H1 (cell line): ENCODE measurements at regions not wholly inside any gene's neighbourhood (a gene's known extent, or its start where the extent isn't known, plus 50 kb on each side); places are given as distances from the start of the nearest gene placed in this dataset.

Experiments used
- CTCF ChIA-PET: fragments of 300-600 bp; sonication (Branson Sonifier 250); formaldehyde crosslinking; loops from one replicate; lab custom pipeline; 2021; ENCODE audit not compliant: partially characterized antibody; lab: Charles Lee
- POLR2A ChIA-PET: fragments of 300-600 bp; sonication (Branson Sonifier 250); formaldehyde crosslinking; loops from one replicate; lab custom pipeline; 2021; ENCODE audit warnings: inconsistent platforms; ENCODE audit not compliant: partially characterized antibody; lab: Charles Lee
- DNase-seq, 2 experiments: peaks; one replicate each; pipeline versions ENCODE4 v3.0.0 to v3.0.0-alpha.2; 2010 to 2022; ENCODE audit warnings: low spot score in 2 of 2, low read depth in 1 of 2, mixed read lengths in 1 of 2
- FAIRE-seq: peaks from 2 replicates; lab custom pipeline; 2011; peaks lifted over from hg19 to GRCh38; lab: Jason Lieb, UNC
- H2AFZ ChIP-seq: 2 replicates; pipeline ENCODE4 v1.8.1; 2012; ENCODE audit warnings: low read length, inconsistent platforms
- H2AK5ac ChIP-seq: 2 replicates; pipeline ENCODE4 v1.6.1; 2013; ENCODE audit warnings: low read depth, low read length
- H2BK120ac ChIP-seq: replicated peaks from 2 replicates; pipeline ENCODE3; 2013; ENCODE audit warnings: low read depth, low read length, inconsistent platforms
- H2BK12ac ChIP-seq: 2 replicates; pipeline ENCODE4 v1.6.1; 2013; ENCODE audit warnings: low read depth, low read length
- H2BK15ac ChIP-seq: 2 replicates; pipeline ENCODE4 v1.6.1; 2013; ENCODE audit warnings: low read length
- H2BK20ac ChIP-seq: 2 replicates; pipeline ENCODE4 v1.6.1; 2013; ENCODE audit warnings: low read length
- H2BK5ac ChIP-seq: 2 replicates; pipeline ENCODE4 v1.6.1; 2013; ENCODE audit warnings: low read depth, low read length
- H3K14ac ChIP-seq: 2 replicates; pipeline ENCODE4 v1.6.1; 2013; ENCODE audit warnings: inconsistent platforms; ENCODE audit not compliant: insufficient read length
- H3K18ac ChIP-seq: 2 replicates; pipeline ENCODE4 v1.6.1; 2013; ENCODE audit warnings: low read length; ENCODE audit errors: extremely low read depth
- H3K23ac ChIP-seq: 2 replicates; pipeline ENCODE4 v1.6.1; 2013; ENCODE audit warnings: inconsistent platforms; ENCODE audit not compliant: insufficient read length
- H3K23me2 ChIP-seq: 2 replicates; pipeline ENCODE4 v1.6.1; 2013; ENCODE audit warnings: low read depth, low read length
- H3K27ac ChIP-seq: 2 replicates; pipeline ENCODE4 v1.6.1; 2011; ENCODE audit warnings: low read depth, low read length, inconsistent platforms
- H3K27me3 ChIP-seq, 4 experiments: replicated peaks in 1 of 4; 1 replicate in 1 of 4; 2 replicates in 3 of 4; pipeline versions ENCODE4 v1.6.1 to v1.8.1; 2011 to 2013; ENCODE audit warnings: low read length in 3 of 4, mild to moderate bottlenecking in 3 of 4, inconsistent platforms in 2 of 4, mixed read lengths in 2 of 4, moderate library complexity in 1 of 4; ENCODE audit not compliant: control insufficient read depth in 3 of 4, insufficient read depth in 3 of 4; ENCODE audit errors: extremely low read depth in 1 of 4
- H3K36me3 ChIP-seq, 4 experiments: 2 replicates each; pipeline versions ENCODE4 v1.6.1 to v1.8.1; 2011 to 2013; ENCODE audit warnings: mild to moderate bottlenecking in 4 of 4, low read length in 3 of 4, moderate library complexity in 2 of 4, control low read depth in 1 of 4, inconsistent platforms in 1 of 4; ENCODE audit not compliant: insufficient read depth in 4 of 4, control insufficient read depth in 2 of 4
- H3K4ac ChIP-seq: replicated peaks from 2 replicates; pipeline ENCODE3; 2013; ENCODE audit warnings: low read length, low read depth, mixed read lengths, inconsistent platforms; ENCODE audit not compliant: insufficient read length
- H3K4me1 ChIP-seq, 4 experiments: replicated peaks in 1 of 4; 1 replicate in 1 of 4; 2 replicates in 3 of 4; pipeline versions ENCODE4 v1.6.1 to v1.8.1; 2011 to 2013; ENCODE audit warnings: low read length in 3 of 4, inconsistent platforms in 2 of 4, mixed read lengths in 1 of 4; ENCODE audit not compliant: insufficient read depth in 4 of 4, control insufficient read depth in 3 of 4
- H3K4me2 ChIP-seq, 2 experiments: 2 replicates each; pipeline versions ENCODE4 v1.6.1 to v1.8.1; 2011 to 2013; ENCODE audit warnings: low read depth in 2 of 2, low read length in 2 of 2, control low read depth in 1 of 2, inconsistent platforms in 1 of 2, mild to moderate bottlenecking in 1 of 2; ENCODE audit not compliant: insufficient read depth in 1 of 2
- H3K4me3 ChIP-seq, 4 experiments: fragments of 200-600, 300-600 bp in 1 of 4; sonication (generic), shearing (Covaris generic), sonication (Bioruptor Twin) in 1 of 4; 2 replicates each; pipeline versions ENCODE4 v1.5.1 to v1.8.1; 2011 to 2016; ENCODE audit warnings: low read length in 4 of 4, low read depth in 3 of 4, control low read depth in 2 of 4, inconsistent platforms in 2 of 4, mild to moderate bottlenecking in 2 of 4, mixed read lengths in 1 of 4, moderate library complexity in 1 of 4; ENCODE audit not compliant: insufficient read depth in 2 of 4; ENCODE audit errors: extremely low read depth in 1 of 4
- H3K56ac ChIP-seq: replicated peaks from 2 replicates; pipeline ENCODE3; 2013; ENCODE audit warnings: low read depth, mild to moderate bottlenecking, mixed read lengths, low read length, inconsistent platforms; ENCODE audit not compliant: insufficient read length
- H3K79me1 ChIP-seq: 2 replicates; pipeline ENCODE4 v1.6.1; 2013; ENCODE audit warnings: low read depth, low read length, control low read depth
- H3K79me2 ChIP-seq, 2 experiments: 2 replicates each; pipeline versions ENCODE4 v1.6.1 to v1.8.1; 2012 to 2013; ENCODE audit warnings: low read length in 2 of 2, mild to moderate bottlenecking in 2 of 2, inconsistent platforms in 1 of 2; ENCODE audit not compliant: insufficient read depth in 2 of 2, control insufficient read depth in 1 of 2
- H3K9ac ChIP-seq, 4 experiments: replicated peaks in 1 of 4; 1 replicate in 1 of 4; 2 replicates in 3 of 4; pipeline versions ENCODE4 v1.6.1 to v1.8.1; 2011 to 2013; ENCODE audit warnings: low read depth in 3 of 4, low read length in 3 of 4, control low read depth in 2 of 4, mild to moderate bottlenecking in 2 of 4, moderate library complexity in 2 of 4, inconsistent platforms in 1 of 4; ENCODE audit errors: extremely low read depth in 1 of 4
- H3K9me3 ChIP-seq, 2 experiments: 2 replicates each; pipeline versions ENCODE4 v1.6.1 to v1.8.1; 2012 to 2013; ENCODE audit warnings: mild to moderate bottlenecking in 2 of 2, moderate library complexity in 2 of 2, control low read depth in 1 of 2, inconsistent platforms in 1 of 2, low read depth in 1 of 2, low read length in 1 of 2, mixed read lengths in 1 of 2; ENCODE audit not compliant: insufficient read depth in 2 of 2
- H4K20me1 ChIP-seq, 2 experiments: replicated peaks in 1 of 2; 2 replicates each; pipeline versions ENCODE3 to v1.8.1; 2011 to 2013; ENCODE audit warnings: inconsistent platforms in 2 of 2, low read length in 2 of 2, mild to moderate bottlenecking in 1 of 2; ENCODE audit not compliant: insufficient read depth in 2 of 2, control insufficient read depth in 1 of 2
- H4K5ac ChIP-seq: 2 replicates; pipeline ENCODE4 v1.6.1; 2013; ENCODE audit warnings: low read length, low read depth, mixed read lengths, inconsistent platforms; ENCODE audit not compliant: insufficient read length
- H4K8ac ChIP-seq: 2 replicates; pipeline ENCODE4 v1.8.0; 2013; ENCODE audit warnings: mild to moderate bottlenecking, moderate library complexity, low read length, inconsistent platforms; ENCODE audit not compliant: insufficient read depth; ENCODE audit errors: extremely low read depth
- H4K91ac ChIP-seq: replicated peaks from 2 replicates; pipeline ENCODE3; 2013; ENCODE audit warnings: low read length, mixed read lengths, inconsistent platforms; ENCODE audit not compliant: insufficient read length
- RFX5 ChIP-seq: IDR thresholded peaks from 2 replicates; pipeline ENCODE4 v1.6.1; 2011; ENCODE audit warnings: low read depth, low read length, improper control_type of control experiment, borderline replicate concordance
- SRF ChIP-seq: IDR thresholded peaks from 2 replicates; pipeline ENCODE4 v1.6.1; 2011; ENCODE audit warnings: mild to moderate bottlenecking, low read depth, low read length, moderate library complexity
- WGBS, 2 experiments: shearing (Covaris generic) in 1 of 2; methylation state at CpG; one replicate each; pipeline versions ENCODE4 v1.1.6 to v1.1.7; 2013 to 2015; ENCODE audit warnings: low lambda C conversion rate in 2 of 2, mixed read lengths in 2 of 2, inconsistent platforms in 1 of 2, low coverage in 1 of 2, missing lambda C conversion rate in 1 of 2; ENCODE audit not compliant: insufficient replicate concordance in 2 of 2, insufficient coverage in 1 of 2, insufficient read length in 1 of 2; ENCODE audit errors: extremely low coverage in 1 of 2, missing lambda C conversion rate in 1 of 2; 5-methylcytosine and 5-hydroxymethylcytosine counted together

DNA sequence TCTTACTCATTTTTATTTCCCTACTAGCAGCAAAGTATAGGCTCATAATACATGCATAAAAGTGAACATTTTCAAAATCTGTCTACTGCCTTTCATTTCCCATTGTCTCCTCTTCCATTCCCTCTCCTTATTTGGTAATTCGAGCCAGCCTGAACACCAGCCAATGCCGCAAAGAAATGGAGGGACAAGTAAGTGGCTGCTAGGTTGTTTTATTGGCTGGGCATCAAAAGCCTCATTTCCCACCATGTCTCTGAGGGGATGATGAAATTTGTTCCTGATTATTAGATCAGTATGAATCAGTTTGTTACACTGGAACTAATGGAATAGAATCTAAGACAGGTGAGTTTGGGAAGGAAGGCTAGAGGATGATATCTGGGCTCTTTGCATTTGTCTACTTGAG, 143.5 kb downstream of the KCNA5 start:
- H4K5ac ChIP-seq = no peak overlapping the region
- no peak overlapping the region for H2BK120ac ChIP-seq
- no peak overlapping the region for H3K9ac ChIP-seq
- H3K56ac ChIP-seq = no peak overlapping the region
- no peaks in the 10 kb centered on the region for H3K79me2 ChIP-seq
- no peak overlapping the region for H3K27ac ChIP-seq
- H3K27me3 ChIP-seq = no peaks in the 10 kb centered on the region
- H2BK12ac ChIP-seq = no peak overlapping the region
- no peak overlapping the region for H3K14ac ChIP-seq
- 84% methylated on average over 2 of the region's 2 CpGs; no CpG with 5 or more reads in 1 of the 2 experiments for WGBS, 2 experiments
- TF ChIP-seq RFX5 = peak; percentile 55; the same call in 1 of the 2 replicates
- no peak for TF ChIP-seq SRF
- H2BK15ac ChIP-seq = no peak overlapping the region
- no peak overlapping the region for H3K4ac ChIP-seq
- H3K36me3 ChIP-seq = no peaks in the 10 kb centered on the region; a peak in 1 of 8 replicates
- no peak overlapping the region for H3K4me2 ChIP-seq
- ChIA-PET POLR2A (no interaction called here), CTCF (no interaction called here)
- no peak overlapping the region for H3K4me3 ChIP-seq
- no peak overlapping the region for H3K23ac ChIP-seq
- no peak overlapping the region for H2AK5ac ChIP-seq
- H3K79me1 ChIP-seq = no peaks in the 10 kb centered on the region
- H2BK5ac ChIP-seq = no peak overlapping the region
- H2BK20ac ChIP-seq = no peak overlapping the region
- H3K4me1 ChIP-seq = no peaks in the 10 kb centered on the region
- H4K20me1 ChIP-seq = no peaks in the 10 kb centered on the region
- H3K23me2 ChIP-seq = no peaks in the 10 kb centered on the region
- H2AFZ ChIP-seq = no peak overlapping the region
- no peak overlapping the region for H4K91ac ChIP-seq
- FAIRE-seq = no peak
- DNase-seq = no peak
- H3K9me3 ChIP-seq = no peaks in the 10 kb centered on the region
- no peak overlapping the region for H4K8ac ChIP-seq
- H3K18ac ChIP-seq = no peak overlapping the region
